ENCODE measurements at regions not wholly inside any gene's neighbourhood (a gene's known extent, or its start where the extent isn't known, plus 50 kb on each side); places are given as distances from the start of the nearest gene placed in this dataset.

GRCh38 chr18:67290421-67290820 is 226.1 kb downstream of the DSEL start:
- DNase-seq = no peak

- no peak for DNase-seq
These were observed 230.9 kb downstream of the DSEL start for GRCh38 chr18:67285583-67285982.

GRCh38 chr18:67282796-67283195 is 233.7 kb downstream of the DSEL start:
- DNase-seq = no peak

DNA sequence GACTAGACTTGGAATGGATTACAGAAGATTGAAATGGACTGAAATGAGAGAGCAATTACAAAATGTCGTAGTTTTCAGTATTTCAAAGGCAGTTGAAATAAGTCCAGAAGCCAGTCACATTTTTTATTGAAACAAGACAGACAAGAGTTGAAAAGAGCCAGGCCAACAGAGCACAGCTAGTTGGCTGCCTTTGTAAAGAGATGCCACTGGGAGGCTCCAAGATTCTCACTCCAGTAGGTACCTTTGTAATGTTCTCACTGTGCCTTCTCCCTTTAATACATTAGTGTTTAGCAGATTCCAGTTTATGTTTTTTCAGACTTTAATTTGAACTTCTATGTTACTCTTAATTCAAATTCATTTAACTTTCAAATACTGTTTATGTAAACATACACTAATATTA is 234.8 kb downstream of the DSEL start:
- no peak for DNase-seq

DNA sequence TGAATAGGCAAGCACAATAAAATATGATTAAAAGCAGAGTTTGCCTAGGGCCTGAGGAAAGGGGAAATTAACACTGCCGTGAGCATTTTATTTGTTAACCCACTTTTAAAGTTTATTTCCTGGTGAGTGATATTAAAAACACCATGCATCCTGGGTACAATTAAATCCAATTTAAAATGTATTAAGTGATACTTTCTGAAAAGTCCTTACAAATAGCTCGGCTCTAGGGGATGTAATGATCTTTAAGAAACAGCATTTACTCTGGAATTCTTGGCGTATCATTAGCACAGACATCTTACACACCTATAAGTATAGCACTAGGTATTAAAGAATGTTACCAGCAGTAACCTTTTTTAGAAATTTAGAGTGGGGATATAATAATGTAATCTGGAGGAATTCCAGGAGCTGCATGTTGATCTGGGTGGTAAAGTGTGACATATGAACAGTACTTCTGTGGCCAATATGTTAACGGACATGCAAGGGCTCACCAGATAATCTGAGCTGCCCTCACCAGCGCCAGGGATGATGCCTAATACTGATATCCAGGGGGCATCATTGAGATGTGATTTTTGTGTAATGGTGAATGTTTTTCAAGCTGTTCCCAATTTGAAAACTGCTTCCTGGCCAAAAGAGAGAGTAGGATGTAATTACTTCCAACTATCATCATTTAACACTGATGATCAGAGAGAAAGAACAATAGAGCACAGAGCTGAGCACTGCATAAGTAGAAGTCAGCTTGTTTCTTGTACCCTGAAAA is 235.9 kb downstream of the DSEL start:
- no peak for DNase-seq

GRCh38 chr18:67279988-67280387 is 236.5 kb downstream of the DSEL start:
- DNase-seq = no peak

DNA sequence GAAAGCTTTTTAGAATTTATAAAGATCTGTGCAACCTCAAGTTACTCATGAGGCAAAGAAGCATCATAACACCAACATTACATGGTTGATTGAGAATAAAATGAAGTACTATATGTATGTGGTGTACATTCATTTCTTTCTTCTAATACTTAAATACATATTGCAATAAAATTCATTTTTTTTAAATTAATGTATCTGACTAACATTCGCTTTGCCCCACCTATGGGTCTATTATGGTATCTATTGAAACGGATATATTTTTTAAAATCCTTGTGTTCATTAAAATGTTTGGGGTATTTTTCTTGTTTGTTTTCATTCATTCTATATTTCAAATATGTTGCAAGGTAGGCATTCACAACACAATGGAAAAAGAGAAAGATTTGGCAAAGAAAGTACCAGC is 237.5 kb downstream of the DSEL start:
- DNase-seq = no peak

DNA sequence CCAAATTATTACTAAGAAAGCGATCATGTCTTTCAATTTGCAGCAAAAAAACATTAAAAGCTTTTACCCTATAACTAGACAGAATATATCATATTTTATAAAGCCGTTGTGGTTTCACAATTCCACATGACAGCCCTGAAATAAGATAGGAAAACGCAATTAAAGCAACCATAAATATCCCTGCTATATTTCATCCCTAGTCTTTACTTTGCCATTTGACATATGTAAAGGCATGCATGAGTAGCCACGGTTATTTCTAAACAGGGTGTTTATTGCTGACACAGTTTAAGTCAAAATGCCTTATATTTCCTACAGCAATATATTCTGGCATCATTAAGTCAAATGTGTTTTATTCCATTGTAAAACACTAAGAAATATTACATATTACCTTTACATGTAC is 239.9 kb downstream of the DSEL start:
- no peak for DNase-seq

GRCh38 chr18:67273288-67273687 is 243.2 kb downstream of the DSEL start:
- no peak for DNase-seq

DNA sequence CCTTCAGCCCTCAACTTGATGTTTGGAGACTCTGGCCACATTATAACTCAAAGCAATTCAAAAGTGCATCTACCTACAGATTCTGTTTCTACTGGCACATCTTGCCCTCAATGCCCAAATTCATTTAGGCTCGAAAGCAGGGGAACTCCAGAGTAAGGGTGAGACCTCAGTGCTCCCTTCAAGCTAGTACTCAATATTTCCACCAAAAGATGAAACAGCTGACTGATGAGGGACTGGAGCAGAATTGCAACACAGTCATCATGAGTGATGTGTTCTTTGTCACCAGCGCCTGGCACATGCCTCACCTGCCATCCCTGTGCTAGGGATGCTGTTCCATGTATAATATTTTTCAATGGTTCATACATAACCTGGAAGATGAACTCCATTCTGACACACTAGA is 247.3 kb downstream of the DSEL start:
- DNase-seq = no peak

GRCh38 chr18:67268530-67268929 is 248.0 kb downstream of the DSEL start:
- no peak for DNase-seq

GRCh38 chr18:67266246-67267237 is 250.0 kb downstream of the DSEL start:
- no peak for DNase-seq

GRCh38 chr18:67265464-67266245 is 250.9 kb downstream of the DSEL start:
- no peak for DNase-seq

- no peak for DNase-seq
These were observed 254.5 kb downstream of the DSEL start for GRCh38 chr18:67261931-67262552.

DNA sequence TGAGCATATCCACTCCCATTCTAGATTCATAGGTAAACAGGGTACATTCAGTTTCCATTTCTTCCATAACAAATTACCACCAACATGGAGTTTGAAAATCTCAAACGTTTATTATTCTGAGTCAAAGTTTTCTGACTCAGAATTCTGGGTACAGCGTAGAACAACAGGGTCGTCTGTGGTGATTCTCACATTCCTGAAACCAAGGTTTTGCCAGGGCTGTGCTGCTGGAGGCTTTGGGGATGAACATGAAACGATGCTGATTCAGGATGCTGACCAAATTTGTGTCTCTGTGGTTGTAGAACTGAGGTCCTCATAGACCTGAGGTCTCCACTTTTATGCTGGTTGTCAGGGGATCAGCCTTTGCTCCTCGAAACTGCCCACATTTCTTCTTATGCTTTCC is 255.7 kb downstream of the DSEL start:
- DNase-seq = no peak

GRCh38 chr18:67250776-67251424 is 265.6 kb downstream of the DSEL start:
- DNase-seq = no peak

GRCh38 chr18:67243799-67244587 is 272.5 kb downstream of the DSEL start:
- DNase-seq = no peak

- no peak for DNase-seq
These were observed 274.5 kb downstream of the DSEL start for GRCh38 chr18:67242001-67242400.

GRCh38 chr18:67241299-67241698 is 275.2 kb downstream of the DSEL start:
- no peak for DNase-seq

DNA sequence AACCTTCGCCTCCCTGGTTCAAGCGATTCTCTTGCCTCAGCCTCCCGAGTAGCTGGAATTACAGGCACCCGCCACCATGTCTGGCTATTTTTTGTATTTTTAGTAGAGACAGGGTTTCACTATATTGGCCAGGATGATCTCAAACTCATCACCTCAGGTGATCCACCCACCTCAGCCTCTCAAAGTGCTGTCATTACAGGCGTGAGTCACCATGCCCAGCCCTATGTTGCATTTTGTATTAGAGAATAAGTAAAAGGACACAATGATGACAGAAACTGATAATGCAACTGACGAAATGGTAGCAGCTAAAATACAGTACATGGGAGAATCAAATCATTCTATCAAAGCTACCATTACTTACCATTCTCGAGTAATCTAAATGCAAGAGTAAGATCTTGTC is 276.7 kb downstream of the DSEL start:
- DNase-seq = no peak

DNA sequence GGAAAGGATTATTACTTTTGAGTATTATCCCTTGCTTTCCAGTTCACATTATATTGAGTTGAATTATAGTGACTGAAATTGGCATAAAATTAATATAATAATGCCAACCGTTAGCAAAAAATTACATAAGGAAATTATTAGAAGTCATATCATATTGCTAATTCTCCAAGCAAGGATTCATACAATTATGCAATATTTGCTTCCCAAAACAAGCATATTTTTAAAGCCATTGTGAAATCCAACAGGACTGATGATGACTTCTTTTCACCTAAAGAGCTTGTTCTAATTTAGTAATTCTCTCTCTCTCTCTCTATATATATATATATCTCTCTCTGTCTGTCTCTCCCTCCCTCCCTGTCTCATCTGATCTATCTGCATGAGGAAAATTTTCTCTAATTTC is 283.5 kb downstream of the DSEL start:
- no peak for DNase-seq
